Activated CD4-positive, alpha-beta T cell treated with anti-CD3 and anti-CD28 coated beads, Interleukin-2, amount 10 ng/mL, durations not matched to agents 24 days and 14 days (primary cell): ENCODE measurements at regions not wholly inside any gene's neighbourhood (a gene's known extent, or its start where the extent isn't known, plus 50 kb on each side); places are given as distances from the start of the nearest gene placed in this dataset.

Source experiments
- DNase-seq: peaks from one replicate; pipeline ENCODE4 v3.0.0; 2022
- H3K27ac Mint-ChIP-seq: one replicate; pipeline ENCODE4 v1.8.0; 2022; ENCODE audit warnings: mild to moderate bottlenecking, mixed read lengths
- H3K27me3 Mint-ChIP-seq: one replicate; pipeline ENCODE4 v1.8.0; 2022; ENCODE audit warnings: mixed read lengths
- H3K36me3 Mint-ChIP-seq: one replicate; pipeline ENCODE4 v1.8.0; 2022; ENCODE audit warnings: low read depth, mild to moderate bottlenecking, mixed read lengths
- H3K4me1 Mint-ChIP-seq: one replicate; pipeline ENCODE4 v1.8.0; 2021; ENCODE audit warnings: mixed read lengths
- H3K4me3 Mint-ChIP-seq: one replicate; pipeline ENCODE4 v1.8.0; 2022; ENCODE audit warnings: mild to moderate bottlenecking, moderate library complexity, mixed read lengths
- H3K9me3 Mint-ChIP-seq: one replicate; pipeline ENCODE4 v1.8.0; 2021; ENCODE audit warnings: mixed read lengths
- intact Hi-C: fragments of 100-400 bp; cut with micrococcal nuclease; formaldehyde crosslinking; loops from one replicate; pipeline ENCODE4 v1.15.1; 2023

GRCh38 chr1:50278961-50279360, 144.3 kb downstream of the DMRTA2 start:
- Mint-ChIP-seq H3K4me1 (no peaks in the 10 kb centered on the region), H3K27ac (no peak overlapping the region), H3K27me3 (peaks cover 3% of the 10 kb centered on the region), H3K9me3 (peaks cover 5% of the 10 kb centered on the region), H3K4me3 (no peak overlapping the region), H3K36me3 (no peaks in the 10 kb centered on the region)
- no peak for DNase-seq
- intact Hi-C loops, result no loop called here

- no peak for DNase-seq
- no peak overlapping the region for H3K4me3 Mint-ChIP-seq
- peaks cover 5% of the 10 kb centered on the region for H3K9me3 Mint-ChIP-seq
- no peaks in the 10 kb centered on the region for H3K36me3 Mint-ChIP-seq
- peaks cover 3% of the 10 kb centered on the region for H3K27me3 Mint-ChIP-seq
- H3K27ac Mint-ChIP-seq, result no peak overlapping the region
- intact Hi-C loops, result no loop called here
- H3K4me1 Mint-ChIP-seq, result no peaks in the 10 kb centered on the region
Measured at GRCh38 chr1:50278410-50278809, 144.8 kb downstream of the DMRTA2 start.

- intact Hi-C loops, result no loop called here
- Mint-ChIP-seq H3K36me3 (no peaks in the 10 kb centered on the region), H3K4me1 (no peaks in the 10 kb centered on the region), H3K4me3 (no peak overlapping the region), H3K9me3 (peaks cover 5% of the 10 kb centered on the region), H3K27me3 (peaks cover 3% of the 10 kb centered on the region), H3K27ac (no peak overlapping the region)
- DNase-seq, result no peak
Measured at GRCh38 chr1:50275566-50275965, 147.7 kb downstream of the DMRTA2 start.

GRCh38 chr1:50272912-50273311, 150.3 kb downstream of the DMRTA2 start:
- H3K36me3 Mint-ChIP-seq, result no peaks in the 10 kb centered on the region
- intact Hi-C loops, result no loop called here
- H3K27me3 Mint-ChIP-seq, result no peaks in the 10 kb centered on the region

GRCh38 chr1:50271968-50272578, 151.2 kb downstream of the DMRTA2 start:
- Mint-ChIP-seq H3K27me3 (no peaks in the 10 kb centered on the region), H3K4me3 (no peak overlapping the region), H3K27ac (no peak overlapping the region), H3K4me1 (no peaks in the 10 kb centered on the region), H3K9me3 (no peaks in the 10 kb centered on the region), H3K36me3 (no peaks in the 10 kb centered on the region)
- intact Hi-C loops, result no loop called here
- peak; percentile 62 for DNase-seq

More at GRCh38 chr1:50272912-50273311, 150.3 kb downstream of the DMRTA2 start:
- no peak for DNase-seq
- Mint-ChIP-seq H3K9me3 (no peaks in the 10 kb centered on the region), H3K27ac (no peak overlapping the region), H3K4me3 (no peak overlapping the region), H3K4me1 (no peaks in the 10 kb centered on the region)

GRCh38 chr1:50271337-50271736, 151.9 kb downstream of the DMRTA2 start:
- Mint-ChIP-seq H3K4me3 (no peak overlapping the region), H3K27me3 (no peaks in the 10 kb centered on the region), H3K9me3 (no peaks in the 10 kb centered on the region), H3K27ac (no peak overlapping the region), H3K36me3 (no peaks in the 10 kb centered on the region), H3K4me1 (no peaks in the 10 kb centered on the region)
- no peak for DNase-seq
- intact Hi-C loops, result no loop called here

GRCh38 chr1:50270926-50271325, 152.3 kb downstream of the DMRTA2 start:
- H3K27ac Mint-ChIP-seq, result no peak overlapping the region
- H3K9me3 Mint-ChIP-seq, result no peaks in the 10 kb centered on the region

GRCh38 chr1:50268049-50268448, 155.2 kb downstream of the DMRTA2 start:
- H3K36me3 Mint-ChIP-seq, result no peaks in the 10 kb centered on the region
- no peak overlapping the region for H3K4me3 Mint-ChIP-seq
- no peaks in the 10 kb centered on the region for H3K4me1 Mint-ChIP-seq
- peak; percentile 57 for DNase-seq
- no peaks in the 10 kb centered on the region for H3K9me3 Mint-ChIP-seq
- intact Hi-C loops, result no loop called here
- no peaks in the 10 kb centered on the region for H3K27me3 Mint-ChIP-seq
- H3K27ac Mint-ChIP-seq, result no peak overlapping the region

More at GRCh38 chr1:50270926-50271325, 152.3 kb downstream of the DMRTA2 start:
- Mint-ChIP-seq H3K27me3 (no peaks in the 10 kb centered on the region), H3K36me3 (no peaks in the 10 kb centered on the region), H3K4me3 (no peak overlapping the region), H3K4me1 (no peaks in the 10 kb centered on the region)
- intact Hi-C loops, result no loop called here
- DNase-seq, result no peak

- no peaks in the 10 kb centered on the region for H3K4me1 Mint-ChIP-seq
- H3K9me3 Mint-ChIP-seq, result no peaks in the 10 kb centered on the region
- no peak for DNase-seq
- no peak overlapping the region for H3K27ac Mint-ChIP-seq
- H3K27me3 Mint-ChIP-seq, result no peaks in the 10 kb centered on the region
- intact Hi-C loops, result no loop called here
- H3K4me3 Mint-ChIP-seq, result no peak overlapping the region
- H3K36me3 Mint-ChIP-seq, result no peaks in the 10 kb centered on the region
Measured at GRCh38 chr1:50266509-50266908, 156.7 kb downstream of the DMRTA2 start.

- H3K27ac Mint-ChIP-seq, result no peak overlapping the region
- H3K4me3 Mint-ChIP-seq, result no peak overlapping the region
- intact Hi-C loops, result no loop called here
- H3K27me3 Mint-ChIP-seq, result no peaks in the 10 kb centered on the region
- DNase-seq, result no peak
- no peaks in the 10 kb centered on the region for H3K9me3 Mint-ChIP-seq
- H3K36me3 Mint-ChIP-seq, result no peaks in the 10 kb centered on the region
- no peaks in the 10 kb centered on the region for H3K4me1 Mint-ChIP-seq
Measured at GRCh38 chr1:50265790-50266314, 157.1 kb downstream of the ELAVL4 start.

- Mint-ChIP-seq H3K4me1 (no peaks in the 10 kb centered on the region), H3K9me3 (no peaks in the 10 kb centered on the region)
Measured at GRCh38 chr1:50264590-50264989, 155.9 kb downstream of the ELAVL4 start.

GRCh38 chr1:50262436-50262835, 153.7 kb downstream of the ELAVL4 start:
- no peak overlapping the region for H3K4me3 Mint-ChIP-seq
- H3K9me3 Mint-ChIP-seq, result no peaks in the 10 kb centered on the region
- no peaks in the 10 kb centered on the region for H3K27me3 Mint-ChIP-seq
- intact Hi-C loops, result no loop called here
- H3K27ac Mint-ChIP-seq, result no peak overlapping the region
- no peaks in the 10 kb centered on the region for H3K4me1 Mint-ChIP-seq
- no peaks in the 10 kb centered on the region for H3K36me3 Mint-ChIP-seq
- no peak for DNase-seq

More at GRCh38 chr1:50264590-50264989, 155.9 kb downstream of the ELAVL4 start:
- no peak for DNase-seq
- Mint-ChIP-seq H3K27ac (no peak overlapping the region), H3K36me3 (no peaks in the 10 kb centered on the region), H3K4me3 (no peak overlapping the region), H3K27me3 (no peaks in the 10 kb centered on the region)
- intact Hi-C loops, result no loop called here

- H3K4me3 Mint-ChIP-seq, result no peak overlapping the region
- no peak for DNase-seq
- H3K27me3 Mint-ChIP-seq, result no peaks in the 10 kb centered on the region
- no peaks in the 10 kb centered on the region for H3K4me1 Mint-ChIP-seq
- no peak overlapping the region for H3K27ac Mint-ChIP-seq
- H3K36me3 Mint-ChIP-seq, result no peaks in the 10 kb centered on the region
- intact Hi-C loops, result no loop called here
- no peaks in the 10 kb centered on the region for H3K9me3 Mint-ChIP-seq
Measured at GRCh38 chr1:50261951-50262350, 153.2 kb downstream of the ELAVL4 start.

- intact Hi-C loops, result no loop called here
- DNase-seq, result no peak
- Mint-ChIP-seq H3K27ac (no peak overlapping the region), H3K9me3 (no peaks in the 10 kb centered on the region), H3K27me3 (no peaks in the 10 kb centered on the region), H3K4me1 (no peaks in the 10 kb centered on the region), H3K4me3 (no peak overlapping the region), H3K36me3 (no peaks in the 10 kb centered on the region)
Measured at GRCh38 chr1:50257940-50258685, 149.4 kb downstream of the ELAVL4 start.
